Upper lobe of left lung (tissue), 6 donors: ENCODE measurements at regions not wholly inside any gene's neighbourhood (a gene's known extent, or its start where the extent isn't known, plus 50 kb on each side); places are given as distances from the start of the nearest gene placed in this dataset.
A peak's percentile ranks its signal among the peaks of the same experiment; 100 is the strongest.

Source experiments
- ATAC-seq, 2 donors: fragments of 200-7000 bp; cut with Tn5 transposase; one replicate each; pipeline ENCODE4 v1.9.1; 2022; ENCODE audit warnings: mild to moderate bottlenecking in 2 of 2, moderate library complexity in 2 of 2; ENCODE audit not compliant: low FRiP score in 2 of 2
- DNase-seq, 2 donors: peaks; one replicate each; pipeline ENCODE4 v3.0.0-alpha.2; 2019 to 2020
- H3K27ac ChIP-seq, 4 donors: fragments of 200-600 bp; sonication (generic); one replicate each; pipeline ENCODE4 v1.5.1; 2016 to 2019
- H3K27me3 ChIP-seq, 4 donors: fragments of 200-600 bp; sonication (generic); one replicate each; pipeline ENCODE4 v1.5.1; 2017 to 2019
- H3K36me3 ChIP-seq, 4 donors: fragments of 200-600 bp; sonication (generic); one replicate each; pipeline ENCODE4 v1.5.1; 2016 to 2019
- H3K4me1 ChIP-seq, 4 donors: fragments of 200-600 bp; sonication (generic); one replicate each; pipeline ENCODE4 v1.5.1; 2018 to 2019
- H3K4me3 ChIP-seq, 4 donors: fragments of 200-600 bp; sonication (generic); one replicate each; pipeline ENCODE4 v1.5.1; 2017 to 2019; ENCODE audit warnings: mild to moderate bottlenecking in 2 of 4, moderate library complexity in 1 of 4
- H3K9me3 ChIP-seq, 4 donors: fragments of 200-600 bp; sonication (generic); one replicate each; pipeline ENCODE4 v1.5.1; 2018 to 2019
- CTCF ChIP-seq, 6 experiments: fragments of 450-650 bp in 4 of 6; fragments of 200-600 bp in 2 of 6; sonication (generic) in 2 of 6; IDR thresholded peaks; one replicate each; pipeline ENCODE4 v1.5.1; 2016 to 2019; ENCODE audit warnings: antibody characterized with exemption in 6 of 6
- EP300 ChIP-seq, 4 donors: sonication (generic); formaldehyde crosslinking; IDR thresholded peaks; one replicate each; pipeline ENCODE4 v1.5.1; 2017; ENCODE audit warnings: antibody characterized with exemption in 4 of 4, control low read depth in 2 of 4
- POLR2A ChIP-seq, 4 donors: fragments of 450-650 bp; IDR thresholded peaks; one replicate each; pipeline ENCODE4 v1.5.1; 2016 to 2017; ENCODE audit warnings: antibody characterized with exemption in 4 of 4, mild to moderate bottlenecking in 2 of 4
- POLR2AphosphoS5 ChIP-seq, 2 donors: sonication (generic); formaldehyde crosslinking; IDR thresholded peaks; one replicate each; pipeline ENCODE4 v1.5.1; 2017; ENCODE audit warnings: antibody characterized with exemption in 2 of 2
- WGBS, 2 donors: methylation state at CpG; one replicate each; pipeline ENCODE4 v1.1.5; 2017 to 2018; 5-methylcytosine and 5-hydroxymethylcytosine counted together
- donor health status: DM: no; HTN: no; CAD: no; lungs with moderate emphysema.
- donor health status: DM: no; HTN: yes; CAD: no; lungs with severe emphysema.

- Histone ChIP-seq H3K4me1 (no peaks in the 10 kb centered on the region), H3K9me3 (no peaks in the 10 kb centered on the region), H3K27ac (no peak overlapping the region), H3K36me3 (no peaks in the 10 kb centered on the region), H3K4me3 (no peak overlapping the region), H3K27me3 (no peaks in the 10 kb centered on the region)
- no peak for ATAC-seq
- TF ChIP-seq POLR2AphosphoS5 (IDR thresholded peaks at IDR 0.05) (no peak), EP300 (IDR thresholded peaks at IDR 0.05) (no peak), CTCF (IDR thresholded peaks at IDR 0.05) (no peak), POLR2A (IDR thresholded peaks at IDR 0.05) (no peak)
- no peak for DNase-seq
- WGBS, 2 donors, result 56 to 59% methylated on average over 3 of the region's 3 CpGs
Observed at GRCh38 chr17:62187681-62188080, 122.6 kb upstream of the MED13 start.

- Histone ChIP-seq H3K36me3 (no peaks in the 10 kb centered on the region), H3K4me1 (no peaks in the 10 kb centered on the region), H3K27me3 (no peaks in the 10 kb centered on the region), H3K4me3 (no peak overlapping the region), H3K27ac (no peak overlapping the region), H3K9me3 (no peaks in the 10 kb centered on the region)
- no peak for TF ChIP-seq POLR2A (IDR thresholded peaks at IDR 0.05)
- no peak for ATAC-seq
- no peak for DNase-seq
- 90 to 91% methylated on average over 3 of the region's 3 CpGs for WGBS, 2 donors
Observed at GRCh38 chr17:62186841-62187240, 121.8 kb upstream of the MED13 start.

GRCh38 chr17:62180772-62181171, 115.7 kb upstream of the MED13 start:
- 77 to 96% methylated on average over 1 of the region's 1 CpG for WGBS, 2 donors
- Histone ChIP-seq H3K27me3 (no peaks in the 10 kb centered on the region), H3K4me3 (no peak overlapping the region), H3K9me3 (peaks cover 0 to 12% (median 10%) of the 10 kb centered on the region in 4 donors), H3K4me1 (no peaks in the 10 kb centered on the region), H3K36me3 (no peaks in the 10 kb centered on the region), H3K27ac (no peak overlapping the region)
- TF ChIP-seq CTCF (IDR thresholded peaks at IDR 0.05), result no peak
- TF ChIP-seq EP300 (IDR thresholded peaks at IDR 0.05), result no peak
- no peak for TF ChIP-seq POLR2AphosphoS5 (IDR thresholded peaks at IDR 0.05)
- no peak for TF ChIP-seq POLR2A (IDR thresholded peaks at IDR 0.05)
- ATAC-seq, result no peak
- no peak for DNase-seq

- no peak for ATAC-seq
- TF ChIP-seq EP300 (IDR thresholded peaks at IDR 0.05), result no peak
- no peak for TF ChIP-seq POLR2A (IDR thresholded peaks at IDR 0.05)
- peak in 1 of 6 experiments; percentile 13 for TF ChIP-seq CTCF (IDR thresholded peaks at IDR 0.05)
- TF ChIP-seq POLR2AphosphoS5 (IDR thresholded peaks at IDR 0.05), result no peak
- WGBS, 2 donors, result 87 to 90% methylated on average over 5 of the region's 5 CpGs
Observed at GRCh38 chr17:62179525-62180161, 114.6 kb upstream of the MED13 start.

GRCh38 chr17:62178579-62178978, 113.5 kb upstream of the MED13 start:
- ATAC-seq, result no peak
- no peak overlapping the region for H3K4me3 ChIP-seq

More at GRCh38 chr17:62179525-62180161, 114.6 kb upstream of the MED13 start:
- Histone ChIP-seq H3K4me3 (no peak overlapping the region), H3K9me3 (peaks cover 0 to 12% (median 10%) of the 10 kb centered on the region in 4 donors), H3K27me3 (no peaks in the 10 kb centered on the region), H3K4me1 (no peaks in the 10 kb centered on the region), H3K27ac (no peak overlapping the region), H3K36me3 (no peaks in the 10 kb centered on the region)
- DNase-seq, result peak in 1 of 2 donors; percentile 23

More at GRCh38 chr17:62178579-62178978, 113.5 kb upstream of the MED13 start:
- no peaks in the 10 kb centered on the region for H3K36me3 ChIP-seq
- H3K9me3 ChIP-seq, result peaks cover 0 to 12% (median 10%) of the 10 kb centered on the region in 4 donors
- TF ChIP-seq POLR2A (IDR thresholded peaks at IDR 0.05), result no peak
- TF ChIP-seq POLR2AphosphoS5 (IDR thresholded peaks at IDR 0.05), result no peak
- no peak for TF ChIP-seq EP300 (IDR thresholded peaks at IDR 0.05)
- TF ChIP-seq CTCF (IDR thresholded peaks at IDR 0.05), result no peak
- no peaks in the 10 kb centered on the region for H3K27me3 ChIP-seq
- no peak overlapping the region for H3K27ac ChIP-seq
- no peaks in the 10 kb centered on the region for H3K4me1 ChIP-seq
- WGBS, 2 donors, result 86 to 92% methylated on average over 2 of the region's 2 CpGs
- DNase-seq, result no peak
